T-helper 2 cell treated with Interferon-gamma antibody and Interleukin-4, amounts not matched to agents 5 μg/mL and 100 μg/mL, for 36 hours (primary cell): ENCODE measurements at regions not wholly inside any gene's neighbourhood (a gene's known extent, or its start where the extent isn't known, plus 50 kb on each side); places are given as distances from the start of the nearest gene placed in this dataset.

ENCODE experiments used
- DNase-seq: peaks from one replicate; pipeline ENCODE4 v3.0.0; 2021; ENCODE audit warnings: low spot score
- H3K27ac Mint-ChIP-seq: one replicate; pipeline ENCODE4 v1.8.0; 2021; ENCODE audit warnings: mild to moderate bottlenecking, mixed read lengths
- H3K27me3 Mint-ChIP-seq: one replicate; pipeline ENCODE4 v1.8.0; 2021; ENCODE audit warnings: low read depth, mixed read lengths
- H3K36me3 Mint-ChIP-seq: one replicate; pipeline ENCODE4 v1.8.0; 2021; ENCODE audit warnings: low read depth, mixed read lengths
- H3K4me1 Mint-ChIP-seq: one replicate; pipeline ENCODE4 v1.8.0; 2021; ENCODE audit warnings: low read depth, mixed read lengths
- H3K4me3 Mint-ChIP-seq: one replicate; pipeline ENCODE4 v1.8.0; 2022; ENCODE audit warnings: mild to moderate bottlenecking, moderate library complexity, mixed read lengths
- H3K9me3 Mint-ChIP-seq: one replicate; pipeline ENCODE4 v1.8.0; 2021; ENCODE audit warnings: mixed read lengths

GRCh38 chr5:117236941-117237340, 662.3 kb upstream of the SEMA6A start:
- H3K27ac Mint-ChIP-seq: no peak overlapping the region
- no peaks in the 10 kb centered on the region for H3K4me1 Mint-ChIP-seq
- DNase-seq: no peak
- no peaks in the 10 kb centered on the region for H3K27me3 Mint-ChIP-seq
- H3K36me3 Mint-ChIP-seq: no peaks in the 10 kb centered on the region
- no peak overlapping the region for H3K4me3 Mint-ChIP-seq
- H3K9me3 Mint-ChIP-seq: peaks cover 10% of the 10 kb centered on the region

DNA sequence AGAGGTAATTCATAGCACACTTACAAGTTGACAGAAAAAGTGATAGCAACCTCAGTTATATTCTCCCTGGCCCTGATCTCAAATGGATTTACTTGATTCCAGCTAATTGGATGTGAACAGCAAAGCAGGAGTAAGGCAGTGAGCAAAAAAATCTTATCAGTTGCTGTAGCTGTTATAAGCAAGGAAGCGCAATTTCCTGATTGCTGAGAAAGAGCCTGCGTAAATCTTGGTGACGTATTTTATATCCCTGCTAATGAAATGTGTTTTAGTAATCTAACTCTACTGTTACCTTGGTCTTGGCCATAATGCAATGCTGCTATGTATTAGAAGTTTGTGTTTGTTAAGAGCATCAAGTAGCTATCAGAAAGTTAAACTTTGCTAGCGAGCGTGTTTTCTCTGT, 661.2 kb upstream of the SEMA6A start:
- no peaks in the 10 kb centered on the region for H3K4me1 Mint-ChIP-seq
- no peak overlapping the region for H3K4me3 Mint-ChIP-seq
- H3K36me3 Mint-ChIP-seq: no peaks in the 10 kb centered on the region
- H3K27ac Mint-ChIP-seq: no peak overlapping the region
- H3K9me3 Mint-ChIP-seq: peaks cover 15% of the 10 kb centered on the region
- H3K27me3 Mint-ChIP-seq: no peaks in the 10 kb centered on the region
- DNase-seq: no peak

DNA sequence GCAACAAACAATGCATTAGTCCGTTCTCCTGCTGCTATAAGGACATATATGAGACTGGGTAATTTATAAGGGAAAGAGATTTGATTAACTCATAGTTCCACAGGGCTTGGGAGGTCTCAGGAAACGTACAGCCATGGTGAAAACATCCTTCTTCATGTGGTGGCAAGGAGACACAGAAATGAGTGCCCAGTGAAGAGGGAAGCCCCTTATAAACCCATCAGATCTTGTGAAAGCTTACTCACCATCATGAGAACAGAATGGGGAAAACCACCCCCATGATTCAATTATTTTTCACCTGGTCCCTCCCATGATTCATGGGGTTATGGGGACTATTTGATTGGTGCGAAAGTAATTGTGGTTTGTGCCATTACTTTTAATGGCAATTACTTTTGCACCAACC, 655.8 kb upstream of the SEMA6A start:
- Mint-ChIP-seq H3K36me3 (no peaks in the 10 kb centered on the region), H3K4me3 (no peak overlapping the region)

DNA sequence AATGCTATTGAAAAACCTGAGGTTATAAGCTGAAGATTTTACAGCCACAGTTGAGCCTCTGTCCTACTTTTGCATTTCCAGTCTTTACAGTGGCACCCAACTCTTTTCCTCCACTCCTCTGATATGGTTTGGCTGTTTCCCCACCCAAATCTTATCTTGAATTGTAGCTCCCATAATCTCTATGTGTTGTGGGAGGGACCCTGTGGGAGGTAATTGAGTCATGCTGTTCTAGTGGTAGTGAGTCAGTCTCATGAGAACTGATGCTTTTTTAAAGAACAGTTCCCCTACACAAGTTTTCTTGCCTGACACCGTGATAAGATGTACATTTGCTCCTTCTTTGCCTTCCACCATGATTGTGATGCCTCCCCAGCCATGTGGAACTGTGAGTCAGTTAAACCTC, 646.1 kb upstream of the SEMA6A start:
- H3K4me3 Mint-ChIP-seq: no peak overlapping the region
- H3K27ac Mint-ChIP-seq: no peak overlapping the region
- no peaks in the 10 kb centered on the region for H3K4me1 Mint-ChIP-seq
- H3K36me3 Mint-ChIP-seq: no peaks in the 10 kb centered on the region
- no peaks in the 10 kb centered on the region for H3K27me3 Mint-ChIP-seq
- peaks cover 13% of the 10 kb centered on the region for H3K9me3 Mint-ChIP-seq
- no peak for DNase-seq

More for the DNA sequence above, 655.8 kb upstream of the SEMA6A start:
- no peaks in the 10 kb centered on the region for H3K27me3 Mint-ChIP-seq
- no peak overlapping the region for H3K27ac Mint-ChIP-seq
- H3K9me3 Mint-ChIP-seq: peaks cover 17% of the 10 kb centered on the region
- DNase-seq: no peak
- H3K4me1 Mint-ChIP-seq: no peaks in the 10 kb centered on the region

- no peak overlapping the region for H3K27ac Mint-ChIP-seq
- H3K27me3 Mint-ChIP-seq: no peaks in the 10 kb centered on the region
- DNase-seq: no peak
- peaks cover 16% of the 10 kb centered on the region for H3K9me3 Mint-ChIP-seq
- no peak overlapping the region for H3K4me3 Mint-ChIP-seq
- no peaks in the 10 kb centered on the region for H3K4me1 Mint-ChIP-seq
- no peaks in the 10 kb centered on the region for H3K36me3 Mint-ChIP-seq
Measured at GRCh38 chr5:117218789-117219188, 644.2 kb upstream of the SEMA6A start.

GRCh38 chr5:117212866-117213265, 638.2 kb upstream of the SEMA6A start:
- no peak overlapping the region for H3K27ac Mint-ChIP-seq
- no peaks in the 10 kb centered on the region for H3K27me3 Mint-ChIP-seq
- H3K4me1 Mint-ChIP-seq: no peaks in the 10 kb centered on the region
- no peak for DNase-seq
- no peak overlapping the region for H3K4me3 Mint-ChIP-seq
- no peaks in the 10 kb centered on the region for H3K36me3 Mint-ChIP-seq
- peaks cover 37% of the 10 kb centered on the region for H3K9me3 Mint-ChIP-seq

DNA sequence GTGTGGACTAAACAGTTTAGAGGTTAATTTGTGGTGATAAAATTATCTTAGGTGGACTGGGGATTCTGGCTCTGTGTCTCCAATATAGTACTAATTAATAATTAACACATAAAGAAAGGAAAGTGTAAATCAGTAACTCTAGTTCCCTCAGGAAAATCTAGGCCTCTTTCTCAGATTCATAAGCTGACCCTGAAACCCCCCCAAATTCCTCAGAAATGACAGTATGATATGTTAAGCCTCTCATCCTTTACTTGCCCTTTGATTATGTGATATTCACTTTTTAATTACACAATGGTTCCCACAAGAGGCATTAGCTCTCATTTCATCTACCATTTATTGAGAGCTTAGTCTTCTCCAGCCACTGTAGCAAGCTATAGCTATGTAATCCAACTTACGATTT, 636.2 kb upstream of the SEMA6A start:
- Mint-ChIP-seq H3K27me3 (no peaks in the 10 kb centered on the region), H3K4me3 (no peak overlapping the region), H3K27ac (no peak overlapping the region), H3K9me3 (peaks cover 29% of the 10 kb centered on the region), H3K4me1 (no peaks in the 10 kb centered on the region), H3K36me3 (no peaks in the 10 kb centered on the region)
- DNase-seq: no peak

DNA sequence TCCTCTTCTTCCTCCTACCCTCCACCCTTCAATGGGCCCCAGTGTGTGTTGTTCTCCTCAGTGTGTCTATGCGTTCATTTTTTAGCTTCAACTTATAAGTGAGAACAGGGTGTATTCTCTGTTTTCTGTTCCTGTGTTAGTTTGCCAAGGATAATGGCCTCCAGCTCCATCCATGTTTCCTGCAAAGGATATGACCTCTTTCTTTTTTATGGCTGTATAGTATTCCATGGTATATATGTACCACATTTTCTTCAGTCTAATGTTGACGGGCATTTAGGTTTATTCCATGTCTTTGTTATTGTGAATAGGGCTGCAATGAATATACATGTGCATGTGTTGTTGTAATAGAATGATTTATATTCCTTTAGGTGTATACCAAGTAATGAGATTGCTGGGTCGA, 634.9 kb upstream of the SEMA6A start:
- Mint-ChIP-seq H3K4me1 (no peaks in the 10 kb centered on the region), H3K36me3 (no peaks in the 10 kb centered on the region), H3K27me3 (no peaks in the 10 kb centered on the region), H3K4me3 (no peak overlapping the region), H3K9me3 (peaks cover 26% of the 10 kb centered on the region), H3K27ac (no peak overlapping the region)
- no peak for DNase-seq

DNA sequence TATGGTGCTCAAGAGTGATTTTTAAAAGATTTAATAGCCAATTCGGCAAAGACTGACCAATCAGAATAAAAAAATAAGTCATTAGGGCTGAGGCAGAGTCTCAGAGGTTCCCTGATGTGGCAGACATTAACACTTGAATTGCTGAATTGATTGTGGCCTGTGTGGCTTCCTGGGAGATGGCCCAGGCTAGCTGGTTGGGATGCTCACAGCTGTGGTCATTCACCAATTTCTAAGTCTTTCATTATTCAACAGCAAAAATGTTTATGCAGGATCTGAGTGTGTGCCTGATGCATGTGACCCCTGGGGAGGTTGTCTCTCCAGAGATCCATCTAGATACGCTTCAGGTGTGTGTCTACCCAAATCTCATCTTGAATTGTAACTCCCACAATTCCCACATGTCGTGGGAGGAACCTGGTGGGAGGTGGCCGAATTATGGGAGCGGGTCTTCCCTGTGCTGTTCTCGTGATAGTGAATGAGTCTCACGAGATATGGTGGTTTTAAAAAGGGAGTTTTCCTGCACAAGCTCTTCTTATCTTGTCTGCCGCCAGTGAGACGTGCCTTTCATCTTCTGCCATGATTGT, 632.6 kb upstream of the SEMA6A start:
- Mint-ChIP-seq H3K9me3 (peaks cover 18% of the 10 kb centered on the region), H3K4me3 (no peak overlapping the region), H3K36me3 (no peaks in the 10 kb centered on the region), H3K4me1 (no peaks in the 10 kb centered on the region), H3K27ac (no peak overlapping the region), H3K27me3 (no peaks in the 10 kb centered on the region)
- DNase-seq: no peak

DNA sequence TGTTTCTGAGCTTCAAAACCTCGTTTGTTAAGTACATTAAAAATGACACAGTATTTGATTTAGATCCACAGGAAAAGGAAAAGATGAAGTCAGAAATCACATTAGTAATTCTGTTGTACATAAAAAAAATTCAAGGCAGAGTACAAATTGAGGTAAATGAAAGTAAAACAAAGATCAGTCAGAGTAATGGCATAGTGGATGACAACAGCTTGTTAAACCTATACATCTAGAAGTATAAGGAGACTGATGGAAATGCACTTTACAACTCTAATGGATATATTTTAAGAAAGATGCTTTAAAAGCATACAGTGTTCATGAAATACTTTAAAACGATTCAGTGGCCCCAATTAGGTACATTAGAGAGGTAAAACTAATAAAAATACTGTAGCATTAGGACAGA, 631.3 kb upstream of the SEMA6A start:
- no peak for DNase-seq
- Mint-ChIP-seq H3K4me3 (no peak overlapping the region), H3K36me3 (no peaks in the 10 kb centered on the region)

DNA sequence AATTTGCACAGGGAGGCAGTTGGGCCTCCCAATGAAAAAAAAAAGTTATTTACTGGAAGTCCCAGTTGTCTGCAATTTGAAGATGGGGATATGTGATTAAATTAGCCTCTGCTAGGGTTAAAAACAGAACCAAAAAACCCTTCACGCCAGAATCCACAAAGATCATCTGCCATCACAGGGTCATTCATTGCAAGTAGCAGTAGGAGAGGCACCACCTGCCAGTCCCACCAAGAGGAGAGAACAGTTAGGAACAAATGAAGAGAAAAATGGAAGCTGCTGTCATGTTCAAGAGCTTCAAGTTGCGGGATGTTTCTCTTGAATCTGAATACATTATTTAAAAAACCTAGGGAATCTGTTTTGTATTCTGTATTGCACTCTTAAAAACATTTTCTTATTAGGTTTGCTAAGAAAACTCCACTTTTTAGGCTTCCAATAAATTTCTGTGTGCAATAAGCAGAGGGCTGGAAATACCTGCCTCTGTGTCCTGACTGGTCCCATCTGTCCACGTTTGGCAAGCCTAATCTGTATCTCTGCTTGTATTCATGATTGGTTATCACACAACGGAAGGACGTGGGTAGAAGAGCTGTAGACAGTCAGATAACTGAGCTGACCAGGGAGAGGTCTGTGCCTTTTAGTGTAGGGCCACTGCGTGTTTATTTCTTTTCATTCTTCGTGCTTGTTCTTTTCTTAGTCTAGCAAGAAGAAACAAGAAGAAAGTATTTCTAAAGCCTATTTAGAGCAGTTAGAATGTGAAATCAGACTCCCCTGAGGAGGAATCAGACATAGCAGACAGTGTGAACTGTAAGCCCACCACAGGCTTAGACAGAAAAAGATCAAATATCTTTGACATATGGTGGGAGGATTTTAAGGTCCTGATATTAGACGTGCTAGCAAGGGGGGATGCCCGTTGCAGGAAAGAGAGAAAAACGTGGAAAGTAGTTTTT, 630.6 kb upstream of the SEMA6A start:
- Mint-ChIP-seq H3K27me3 (no peaks in the 10 kb centered on the region), H3K9me3 (peaks cover 10% of the 10 kb centered on the region), H3K27ac (no peak overlapping the region), H3K4me3 (no peak overlapping the region), H3K36me3 (no peaks in the 10 kb centered on the region), H3K4me1 (no peaks in the 10 kb centered on the region)
- no peak for DNase-seq

More for the DNA sequence above, 631.3 kb upstream of the SEMA6A start:
- Mint-ChIP-seq H3K4me1 (no peaks in the 10 kb centered on the region), H3K27ac (no peak overlapping the region), H3K9me3 (peaks cover 14% of the 10 kb centered on the region), H3K27me3 (no peaks in the 10 kb centered on the region)

- no peak for DNase-seq
- no peaks in the 10 kb centered on the region for H3K4me1 Mint-ChIP-seq
- no peak overlapping the region for H3K4me3 Mint-ChIP-seq
- H3K27me3 Mint-ChIP-seq: no peaks in the 10 kb centered on the region
- H3K27ac Mint-ChIP-seq: no peak overlapping the region
- H3K36me3 Mint-ChIP-seq: no peaks in the 10 kb centered on the region
- peaks cover 2% of the 10 kb centered on the region for H3K9me3 Mint-ChIP-seq
Measured at GRCh38 chr5:117204404-117204803, 629.8 kb upstream of the SEMA6A start.

- DNase-seq: no peak
- Mint-ChIP-seq H3K36me3 (no peaks in the 10 kb centered on the region), H3K4me3 (no peak overlapping the region), H3K27me3 (no peaks in the 10 kb centered on the region), H3K9me3 (no peaks in the 10 kb centered on the region), H3K27ac (no peak overlapping the region), H3K4me1 (no peaks in the 10 kb centered on the region)
Measured at GRCh38 chr5:117203584-117203983, 629.0 kb upstream of the SEMA6A start.

DNA sequence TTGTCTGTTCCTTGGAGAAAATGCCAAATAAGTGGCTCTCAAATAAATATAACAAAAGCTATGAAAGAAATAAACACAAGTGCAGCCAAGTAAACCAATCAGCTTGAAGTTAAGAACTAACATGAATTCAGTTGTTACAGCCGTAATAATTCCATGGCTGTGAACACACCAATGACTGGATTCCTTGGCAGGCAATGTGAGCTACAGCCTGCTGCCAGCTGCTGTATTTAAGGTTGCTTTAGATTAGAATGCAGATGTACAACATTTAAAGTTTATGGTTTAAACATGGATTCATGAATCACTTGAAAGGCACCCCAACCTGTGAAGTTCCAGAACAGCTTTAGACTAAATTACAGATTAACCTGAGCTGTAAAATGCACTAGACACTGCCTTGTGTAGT, 626.4 kb upstream of the SEMA6A start:
- no peak for DNase-seq
- no peaks in the 10 kb centered on the region for H3K4me1 Mint-ChIP-seq
- H3K4me3 Mint-ChIP-seq: no peak overlapping the region
- no peaks in the 10 kb centered on the region for H3K9me3 Mint-ChIP-seq
- no peaks in the 10 kb centered on the region for H3K27me3 Mint-ChIP-seq
- H3K36me3 Mint-ChIP-seq: no peaks in the 10 kb centered on the region
- no peak overlapping the region for H3K27ac Mint-ChIP-seq
